ENCODE measurements at regions not wholly inside any gene's neighbourhood (a gene's known extent, or its start where the extent isn't known, plus 50 kb on each side); places are given as distances from the start of the nearest gene placed in this dataset.

DNA sequence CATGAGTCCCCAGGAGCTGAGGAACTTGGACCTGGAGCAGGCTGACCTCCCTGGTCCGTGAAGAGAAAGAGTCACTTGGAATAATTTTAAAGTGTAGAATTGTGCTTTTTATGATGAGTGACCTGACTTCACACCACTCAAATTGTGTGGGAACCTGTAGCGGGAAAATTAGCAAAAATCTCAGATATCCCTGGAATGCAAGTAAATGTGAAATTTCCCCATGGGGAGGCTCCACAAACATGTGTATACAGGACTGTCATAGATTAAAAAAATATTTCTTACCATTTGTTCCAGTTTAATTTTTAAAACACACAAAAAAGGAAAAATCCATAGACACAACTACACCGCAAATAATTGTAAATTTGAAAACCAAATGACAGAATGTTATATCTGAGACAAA is 1079.6 kb upstream of the PABPC4L start:
- TF ChIP-seq, protein P1, sequence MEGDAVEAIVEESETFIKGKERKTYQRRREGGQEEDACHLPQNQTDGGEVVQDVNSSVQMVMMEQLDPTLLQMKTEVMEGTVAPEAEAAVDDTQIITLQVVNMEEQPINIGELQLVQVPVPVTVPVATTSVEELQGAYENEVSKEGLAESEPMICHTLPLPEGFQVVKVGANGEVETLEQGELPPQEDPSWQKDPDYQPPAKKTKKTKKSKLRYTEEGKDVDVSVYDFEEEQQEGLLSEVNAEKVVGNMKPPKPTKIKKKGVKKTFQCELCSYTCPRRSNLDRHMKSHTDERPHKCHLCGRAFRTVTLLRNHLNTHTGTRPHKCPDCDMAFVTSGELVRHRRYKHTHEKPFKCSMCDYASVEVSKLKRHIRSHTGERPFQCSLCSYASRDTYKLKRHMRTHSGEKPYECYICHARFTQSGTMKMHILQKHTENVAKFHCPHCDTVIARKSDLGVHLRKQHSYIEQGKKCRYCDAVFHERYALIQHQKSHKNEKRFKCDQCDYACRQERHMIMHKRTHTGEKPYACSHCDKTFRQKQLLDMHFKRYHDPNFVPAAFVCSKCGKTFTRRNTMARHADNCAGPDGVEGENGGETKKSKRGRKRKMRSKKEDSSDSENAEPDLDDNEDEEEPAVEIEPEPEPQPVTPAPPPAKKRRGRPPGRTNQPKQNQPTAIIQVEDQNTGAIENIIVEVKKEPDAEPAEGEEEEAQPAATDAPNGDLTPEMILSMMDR (IDR thresholded peaks at IDR 0.05), result no peak
- TF ChIP-seq SREBF2 (IDR thresholded peaks at IDR 0.05), result no peak
- TF ChIP-seq POLR2A (IDR thresholded peaks at IDR 0.05; ENCODE audit: low read length), result no peak
- TF ChIP-seq RFX5 (IDR thresholded peaks at IDR 0.05), result no peak
- TF ChIP-seq MYC (IDR thresholded peaks at IDR 0.05; ENCODE audit: borderline replicate concordance, low read length), result no peak
- TF ChIP-seq, protein P2, sequence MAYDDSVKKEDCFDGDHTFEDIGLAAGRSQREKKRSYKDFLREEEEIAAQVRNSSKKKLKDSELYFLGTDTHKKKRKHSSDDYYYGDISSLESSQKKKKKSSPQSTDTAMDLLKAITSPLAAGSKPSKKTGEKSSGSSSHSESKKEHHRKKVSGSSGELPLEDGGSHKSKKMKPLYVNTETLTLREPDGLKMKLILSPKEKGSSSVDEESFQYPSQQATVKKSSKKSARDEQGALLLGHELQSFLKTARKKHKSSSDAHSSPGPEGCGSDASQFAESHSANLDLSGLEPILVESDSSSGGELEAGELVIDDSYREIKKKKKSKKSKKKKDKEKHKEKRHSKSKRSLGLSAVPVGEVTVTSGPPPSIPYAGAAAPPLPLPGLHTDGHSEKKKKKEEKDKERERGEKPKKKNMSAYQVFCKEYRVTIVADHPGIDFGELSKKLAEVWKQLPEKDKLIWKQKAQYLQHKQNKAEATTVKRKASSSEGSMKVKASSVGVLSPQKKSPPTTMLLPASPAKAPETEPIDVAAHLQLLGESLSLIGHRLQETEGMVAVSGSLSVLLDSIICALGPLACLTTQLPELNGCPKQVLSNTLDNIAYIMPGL (CRISPR knock-in tag; IDR thresholded peaks at IDR 0.05; ENCODE audit: borderline replicate concordance), result no peak
- TF ChIP-seq RNF2 (IDR thresholded peaks at IDR 0.05; ENCODE audit: borderline replicate concordance, low read depth), result no peak

All from A549 (cell line).